ENCODE measurements at regions not wholly inside any gene's neighbourhood (a gene's known extent, or its start where the extent isn't known, plus 50 kb on each side); places are given as distances from the start of the nearest gene placed in this dataset.
"Not testable (repeated sequence)": the region's sequence is repeated elsewhere in the genome, so short reads cannot be mapped to it uniquely, and the experiment has no call there.

GRCh38 chr4:189740118-189740517 lies 200.6 kb upstream of the FRG1 start:
- DNase-seq (ENCODE audit: low read depth in 2 of 2): not testable (repeated sequence)

- no peak for DNase-seq (ENCODE audit: low read depth in 2 of 2)
Measured at GRCh38 chr4:189740873-189741272, 199.8 kb upstream of the FRG1 start.

DNA sequence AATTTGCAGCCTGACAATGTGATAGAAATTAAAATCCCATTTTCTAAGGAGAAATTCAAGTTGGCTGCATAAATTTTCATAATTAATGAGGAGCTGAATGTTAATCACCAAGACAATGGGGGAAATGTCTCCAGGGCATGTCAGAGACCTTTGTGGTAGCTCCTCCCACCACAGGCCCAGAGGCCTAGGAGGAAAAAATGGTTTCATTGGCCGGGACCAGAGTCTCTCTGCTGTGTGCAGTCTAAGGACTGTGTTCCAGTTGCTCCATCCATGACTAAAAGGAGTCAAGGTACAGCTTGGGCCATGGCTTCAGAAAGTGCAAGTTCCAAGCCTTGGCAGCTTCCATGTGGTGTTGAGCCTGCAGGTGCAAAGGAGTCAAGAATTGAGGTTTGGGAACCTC lies 187.6 kb upstream of the FRG1 start:
- not testable (repeated sequence) for DNase-seq (ENCODE audit: low read depth in 2 of 2)

GRCh38 chr4:189763583-189763982 lies 177.1 kb upstream of the FRG1 start:
- no peak for DNase-seq (ENCODE audit: low read depth in 2 of 2)

DNA sequence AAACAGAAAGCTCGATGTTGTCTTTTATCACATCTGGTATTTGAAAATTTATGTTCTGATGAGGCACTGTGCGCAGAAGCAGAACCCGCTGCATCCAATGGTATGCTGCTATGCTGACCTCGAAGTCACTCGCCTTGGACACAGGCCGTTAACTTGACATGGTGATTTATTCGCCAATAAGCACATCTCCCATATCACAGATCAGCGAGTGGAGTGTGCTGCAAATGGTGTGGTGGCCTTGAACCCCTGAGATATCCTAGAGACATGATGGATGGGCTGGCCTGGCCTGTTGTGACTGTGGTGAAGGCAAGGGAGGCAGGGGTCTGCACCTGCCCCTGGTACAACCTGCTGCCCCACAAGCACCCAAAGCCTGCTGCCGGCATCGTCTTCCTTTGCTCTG lies 175.4 kb upstream of the FRG1 start:
- DNase-seq (ENCODE audit: low read depth in 2 of 2): no peak

DNA sequence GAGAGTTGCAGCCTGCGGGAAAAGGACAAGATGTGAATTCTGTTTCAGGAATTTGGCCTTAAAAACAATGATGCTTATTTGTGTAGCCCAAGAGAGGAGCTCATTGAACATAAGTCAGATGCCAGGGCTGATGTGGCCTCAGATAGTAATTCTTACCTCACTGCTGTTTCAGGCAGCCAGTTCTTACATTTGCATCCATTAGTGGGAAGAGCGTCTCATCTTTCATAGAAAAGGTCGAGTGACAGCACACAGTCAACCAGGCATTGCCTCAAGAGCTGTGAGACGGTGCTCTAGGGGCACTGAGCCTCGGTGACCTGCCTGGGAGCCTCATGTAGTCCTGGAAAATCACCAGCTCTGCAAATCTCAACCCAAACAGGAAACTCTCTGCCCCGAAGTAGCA lies 174.9 kb upstream of the FRG1 start:
- DNase-seq (ENCODE audit: low read depth in 2 of 2): no peak

DNA sequence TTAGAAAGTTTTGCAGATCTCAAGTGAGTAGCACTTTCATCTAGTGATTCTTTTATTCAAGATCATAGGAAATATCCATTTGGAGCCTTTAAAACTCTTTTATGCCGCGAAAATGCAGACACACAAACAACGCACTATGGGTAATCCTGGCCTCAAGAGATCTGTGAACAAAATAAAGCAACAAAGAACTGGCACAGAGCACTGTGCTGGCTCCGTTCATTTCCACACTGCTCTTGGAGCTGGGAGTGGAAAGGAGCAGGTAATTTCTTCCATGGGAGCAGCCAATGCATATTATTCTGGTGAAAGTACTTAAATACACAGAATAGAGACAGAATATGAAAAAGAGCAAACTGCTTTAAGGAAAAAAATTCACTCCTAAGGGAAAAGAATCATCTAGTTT lies 172.7 kb upstream of the FRG1 start:
- DNase-seq (ENCODE audit: low read depth in 2 of 2): no peak

- DNase-seq (ENCODE audit: low read depth in 2 of 2): no peak
Measured at GRCh38 chr4:189769131-189769530, 171.5 kb upstream of the FRG1 start.

- DNase-seq (ENCODE audit: low read depth in 2 of 2): no peak
Measured at GRCh38 chr4:189771696-189772361, 168.8 kb upstream of the FRG1 start.

GRCh38 chr4:189773909-189774308 lies 166.8 kb upstream of the FRG1 start:
- no peak for DNase-seq (ENCODE audit: low read depth in 2 of 2)

- DNase-seq (ENCODE audit: low read depth in 2 of 2): no peak
Measured at GRCh38 chr4:189779281-189779980, 161.2 kb upstream of the FRG1 start.

GRCh38 chr4:189780391-189780790 lies 160.3 kb upstream of the FRG1 start:
- no peak for DNase-seq (ENCODE audit: low read depth in 2 of 2)

GRCh38 chr4:189784651-189785050 lies 156.0 kb upstream of the FRG1 start:
- no peak for DNase-seq (ENCODE audit: low read depth in 2 of 2)

GRCh38 chr4:189785257-189785656 lies 155.4 kb upstream of the FRG1 start:
- no peak for DNase-seq (ENCODE audit: low read depth in 2 of 2)

DNA sequence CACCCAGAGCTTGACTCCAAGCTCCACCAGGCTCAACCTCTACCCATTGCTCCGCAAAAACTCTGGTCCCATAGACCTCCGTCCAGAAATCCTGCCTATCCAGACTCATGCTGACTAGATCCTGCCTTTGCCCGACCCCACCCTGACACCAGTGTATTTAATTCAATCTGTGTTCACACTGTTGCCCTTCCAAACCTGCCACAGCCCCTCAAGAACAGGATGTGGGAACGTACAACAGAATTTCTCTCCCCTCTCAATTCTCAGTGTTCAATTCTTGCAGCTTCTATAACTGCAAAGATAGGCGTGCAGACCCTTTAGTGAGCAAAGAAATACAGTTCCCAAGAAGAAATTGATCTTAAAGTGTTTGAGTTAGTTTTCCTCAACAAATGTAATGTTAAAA lies 154.2 kb upstream of the FRG1 start:
- DNase-seq (ENCODE audit: low read depth in 2 of 2): no peak

- DNase-seq (ENCODE audit: low read depth in 2 of 2): no peak
Measured at GRCh38 chr4:189787216-189788031, 153.2 kb upstream of the FRG1 start.

GRCh38 chr4:189792924-189793618 lies 147.6 kb upstream of the FRG1 start:
- DNase-seq (ENCODE audit: low read depth in 2 of 2): peak; percentile 28 to 56

GRCh38 chr4:189800545-189801088 lies 140.1 kb upstream of the FRG1 start:
- DNase-seq (ENCODE audit: low read depth in 2 of 2): no peak

GRCh38 chr4:189802884-189803283 lies 137.8 kb upstream of the FRG1 start:
- DNase-seq (ENCODE audit: low read depth in 2 of 2): no peak

DNA sequence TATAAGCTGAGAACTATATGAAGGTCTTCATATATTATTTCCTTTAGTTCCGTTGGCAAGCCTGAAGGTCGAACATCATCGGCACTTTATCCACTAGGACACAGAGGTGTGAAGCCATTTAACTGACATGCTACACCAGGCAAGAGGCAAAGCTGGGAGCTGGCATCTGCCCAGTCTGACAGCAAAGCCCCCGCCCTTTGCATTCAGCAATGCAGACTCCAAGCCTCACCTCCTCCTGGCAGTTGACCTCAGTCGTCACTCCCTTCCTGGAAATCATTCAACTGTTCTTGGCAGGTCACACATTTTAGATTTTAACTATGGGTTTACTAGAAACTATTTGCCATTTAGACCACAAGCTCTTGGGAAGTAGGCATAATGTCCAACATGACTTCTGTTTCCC lies 135.8 kb upstream of the FRG1 start:
- DNase-seq (ENCODE audit: low read depth in 2 of 2): no peak

DNA sequence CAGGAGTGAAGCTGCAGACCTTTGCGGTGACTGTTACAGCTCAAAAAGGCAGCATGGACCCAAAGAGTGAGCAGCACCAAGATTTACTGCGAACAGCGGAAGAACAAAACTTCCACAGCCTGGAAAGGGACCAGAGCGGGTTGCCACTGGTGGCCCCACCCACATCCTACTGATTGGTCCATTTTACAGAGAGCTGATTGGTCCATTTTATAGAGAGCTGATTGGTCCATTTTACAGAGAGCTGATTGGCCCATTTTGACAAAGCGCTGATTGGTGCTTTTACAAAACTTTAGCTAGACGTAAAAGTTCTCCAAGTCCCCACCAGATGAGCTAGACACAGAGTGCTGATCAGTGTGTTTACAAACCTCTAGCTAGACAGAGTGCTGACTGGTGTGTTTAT lies 134.2 kb upstream of the FRG1 start:
- no peak for DNase-seq (ENCODE audit: low read depth in 2 of 2)

- no peak for DNase-seq (ENCODE audit: low read depth in 2 of 2)
Measured at GRCh38 chr4:189807031-189807430, 133.6 kb upstream of the FRG1 start.

Measured in activated CD4-positive, alpha-beta T cell treated with anti-CD3 and anti-CD28 coated beads for 24 hours (primary cell).